Suprapubic skin (tissue), 4 donors: ENCODE measurements at regions not wholly inside any gene's neighbourhood (a gene's known extent, or its start where the extent isn't known, plus 50 kb on each side); places are given as distances from the start of the nearest gene placed in this dataset.

Experiments
- DNase-seq, 2 donors: peaks; one replicate each; pipeline ENCODE4 v3.0.0-alpha.2; 2019; ENCODE audit warnings: low spot score in 2 of 2
- H3K27ac ChIP-seq: fragments of 200-600 bp; sonication (generic); one replicate; pipeline ENCODE4 v1.5.1; 2019
- H3K27me3 ChIP-seq: fragments of 200-600 bp; sonication (generic); one replicate; pipeline ENCODE4 v1.5.1; 2019
- H3K36me3 ChIP-seq: fragments of 200-600 bp; sonication (generic); one replicate; pipeline ENCODE4 v1.5.1; 2019
- H3K4me1 ChIP-seq: fragments of 200-600 bp; sonication (generic); one replicate; pipeline ENCODE4 v1.5.1; 2019
- H3K4me3 ChIP-seq: fragments of 200-600 bp; sonication (generic); one replicate; pipeline ENCODE4 v1.5.1; 2019; ENCODE audit warnings: mild to moderate bottlenecking
- H3K9me3 ChIP-seq: fragments of 200-600 bp; sonication (generic); one replicate; pipeline ENCODE4 v1.5.1; 2019
- EP300 ChIP-seq: sonication (generic); formaldehyde crosslinking; IDR thresholded peaks from one replicate; pipeline ENCODE4 v1.6.1; 2017; ENCODE audit warnings: antibody characterized with exemption
- POLR2A ChIP-seq, 2 donors: fragments of 450-650 bp; IDR thresholded peaks; one replicate each; pipeline ENCODE4 v1.6.1; 2017; ENCODE audit warnings: antibody characterized with exemption in 2 of 2, mild to moderate bottlenecking in 2 of 2, moderate library complexity in 2 of 2
- POLR2AphosphoS5 ChIP-seq, 3 donors: sonication (generic); formaldehyde crosslinking; IDR thresholded peaks; one replicate each; pipeline ENCODE4 v1.6.1; 2017; ENCODE audit warnings: antibody characterized with exemption in 3 of 3
- WGBS: methylation state at CpG from one replicate; pipeline ENCODE4 v1.1.5; 2018; 5-methylcytosine and 5-hydroxymethylcytosine counted together
- TF ChIP-seq, protein P1 (sequence below), 2 donors: fragments of 200-600 bp in 1 of 2; fragments of 450-650 bp in 1 of 2; sonication (generic) in 1 of 2; IDR thresholded peaks; one replicate each; pipeline ENCODE4 v1.5.1; 2016 to 2019; ENCODE audit warnings: antibody characterized with exemption in 2 of 2, mild to moderate bottlenecking in 1 of 2, moderate library complexity in 1 of 2

GRCh38 chr18:42179542-42180121 lies 224.6 kb downstream of the PIK3C3 start:
- TF ChIP-seq POLR2A (IDR thresholded peaks at IDR 0.05) (no peak), EP300 (no peak), POLR2AphosphoS5 (IDR thresholded peaks at IDR 0.05) (no peak)
- TF ChIP-seq, protein P1, sequence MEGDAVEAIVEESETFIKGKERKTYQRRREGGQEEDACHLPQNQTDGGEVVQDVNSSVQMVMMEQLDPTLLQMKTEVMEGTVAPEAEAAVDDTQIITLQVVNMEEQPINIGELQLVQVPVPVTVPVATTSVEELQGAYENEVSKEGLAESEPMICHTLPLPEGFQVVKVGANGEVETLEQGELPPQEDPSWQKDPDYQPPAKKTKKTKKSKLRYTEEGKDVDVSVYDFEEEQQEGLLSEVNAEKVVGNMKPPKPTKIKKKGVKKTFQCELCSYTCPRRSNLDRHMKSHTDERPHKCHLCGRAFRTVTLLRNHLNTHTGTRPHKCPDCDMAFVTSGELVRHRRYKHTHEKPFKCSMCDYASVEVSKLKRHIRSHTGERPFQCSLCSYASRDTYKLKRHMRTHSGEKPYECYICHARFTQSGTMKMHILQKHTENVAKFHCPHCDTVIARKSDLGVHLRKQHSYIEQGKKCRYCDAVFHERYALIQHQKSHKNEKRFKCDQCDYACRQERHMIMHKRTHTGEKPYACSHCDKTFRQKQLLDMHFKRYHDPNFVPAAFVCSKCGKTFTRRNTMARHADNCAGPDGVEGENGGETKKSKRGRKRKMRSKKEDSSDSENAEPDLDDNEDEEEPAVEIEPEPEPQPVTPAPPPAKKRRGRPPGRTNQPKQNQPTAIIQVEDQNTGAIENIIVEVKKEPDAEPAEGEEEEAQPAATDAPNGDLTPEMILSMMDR (IDR thresholded peaks at IDR 0.05), result no peak
- 89% methylated on average over 6 of the region's 6 CpGs for WGBS

DNA sequence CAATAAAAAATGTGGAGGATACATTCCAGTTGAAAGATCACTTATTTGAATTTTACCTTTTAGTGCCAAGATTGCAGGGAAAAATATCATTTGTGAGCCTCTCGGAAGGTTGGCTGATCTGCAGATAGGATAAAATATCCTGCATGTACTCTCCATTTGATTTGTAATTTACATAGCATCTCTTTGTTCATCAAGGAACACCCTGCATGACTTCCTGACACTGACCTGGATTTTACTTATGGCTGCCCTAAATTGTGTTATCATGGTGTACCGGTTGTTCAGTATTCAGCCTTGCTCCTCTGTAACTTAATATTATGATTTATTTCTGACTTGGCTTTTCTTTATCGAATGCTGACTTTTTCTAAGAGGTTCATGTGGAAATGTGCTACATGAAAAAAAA lies 226.4 kb downstream of the PIK3C3 start:
- Histone ChIP-seq H3K4me3 (no peak overlapping the region), H3K36me3 (no peaks in the 10 kb centered on the region), H3K27ac (no peak overlapping the region), H3K4me1 (no peaks in the 10 kb centered on the region), H3K9me3 (no peaks in the 10 kb centered on the region), H3K27me3 (no peaks in the 10 kb centered on the region)
- WGBS, result 40% methylated on average over 3 of the region's 3 CpGs
- DNase-seq, result no peak
- TF ChIP-seq, protein P1 (IDR thresholded peaks at IDR 0.05), result no peak
- TF ChIP-seq EP300, result no peak
- no peak for TF ChIP-seq POLR2AphosphoS5 (IDR thresholded peaks at IDR 0.05)

More at GRCh38 chr18:42179542-42180121, 224.6 kb downstream of the PIK3C3 start:
- H3K9me3 ChIP-seq, result no peaks in the 10 kb centered on the region
- H3K27me3 ChIP-seq, result no peaks in the 10 kb centered on the region
- H3K36me3 ChIP-seq, result no peaks in the 10 kb centered on the region
- no peaks in the 10 kb centered on the region for H3K4me1 ChIP-seq
- H3K27ac ChIP-seq, result no peak overlapping the region
- DNase-seq, result no peak
- no peak overlapping the region for H3K4me3 ChIP-seq

DNA sequence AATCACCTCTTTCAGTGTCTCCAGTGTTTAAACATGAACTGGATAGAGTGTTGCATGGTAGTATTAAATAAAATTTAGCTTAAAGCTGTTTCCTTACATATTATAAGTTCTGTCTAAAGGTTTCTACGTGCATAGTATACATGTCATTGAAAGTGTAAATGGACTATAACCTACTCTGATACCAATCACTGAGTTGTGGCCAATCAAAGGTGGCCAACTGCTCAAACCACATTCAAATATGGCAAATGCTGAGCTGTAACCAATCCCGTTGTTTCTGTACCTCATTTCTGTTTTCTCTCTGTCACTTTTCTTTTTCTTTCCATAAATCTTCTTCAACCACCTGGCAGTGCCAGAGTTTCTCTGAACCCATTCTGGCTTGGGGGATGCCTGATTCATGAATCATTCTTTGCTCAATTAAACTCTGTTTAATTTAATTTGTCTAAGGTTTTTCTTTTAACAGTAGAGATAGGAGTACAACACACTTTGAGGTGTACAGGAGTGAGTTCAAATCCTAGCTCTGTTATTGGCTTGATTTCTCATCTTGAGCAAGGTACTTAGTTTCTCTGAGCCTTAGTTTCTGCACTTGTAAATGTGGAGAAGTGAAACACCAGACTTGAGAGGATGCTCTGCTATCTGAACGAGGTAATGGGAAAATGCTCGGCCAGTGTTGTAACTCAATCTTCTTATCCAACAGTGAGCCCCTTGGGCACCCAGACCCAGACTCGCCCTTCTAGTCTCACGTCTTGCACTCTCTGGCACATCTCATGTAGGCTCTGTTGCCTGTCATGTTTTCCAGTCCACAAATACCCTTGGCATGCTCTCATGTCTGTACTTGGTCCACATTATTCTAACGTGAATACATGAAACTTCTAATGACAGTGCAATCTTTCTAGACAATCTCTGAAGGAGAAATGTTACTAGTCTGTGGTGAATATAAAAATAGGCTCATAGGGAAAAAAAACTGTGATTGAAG lies 228.0 kb downstream of the PIK3C3 start:
- Histone ChIP-seq H3K9me3 (no peaks in the 10 kb centered on the region), H3K4me1 (no peaks in the 10 kb centered on the region), H3K27ac (no peak overlapping the region), H3K36me3 (no peaks in the 10 kb centered on the region), H3K27me3 (no peaks in the 10 kb centered on the region), H3K4me3 (no peak overlapping the region)
- TF ChIP-seq EP300 (no peak), POLR2A (IDR thresholded peaks at IDR 0.05) (no peak)
- DNase-seq, result no peak
- WGBS, result 41% methylated on average over 7 of the region's 7 CpGs

DNA sequence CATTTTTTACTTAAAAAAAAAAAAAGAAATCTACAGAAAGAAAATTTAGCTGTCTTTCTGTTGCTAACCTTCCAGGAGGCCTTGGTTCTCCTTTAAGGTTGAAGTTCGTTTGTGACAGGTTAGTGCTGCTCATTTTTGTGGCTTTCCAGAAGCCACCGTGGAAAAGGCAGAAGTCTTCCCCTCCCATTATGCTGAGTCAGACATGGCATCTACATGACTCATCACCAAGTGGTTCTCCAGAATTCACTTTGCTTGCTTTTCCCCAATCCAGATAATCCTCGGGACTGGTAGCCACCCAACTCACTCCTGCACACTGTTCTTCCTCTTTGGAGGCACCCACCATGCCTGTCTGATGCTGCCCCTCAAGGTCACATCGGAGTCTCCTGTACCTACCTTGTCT lies 228.7 kb downstream of the PIK3C3 start:
- Histone ChIP-seq H3K27me3 (no peaks in the 10 kb centered on the region), H3K27ac (no peak overlapping the region), H3K4me1 (no peaks in the 10 kb centered on the region), H3K36me3 (no peaks in the 10 kb centered on the region), H3K4me3 (no peak overlapping the region), H3K9me3 (no peaks in the 10 kb centered on the region)
- no peak for DNase-seq
- 50% methylated on average over 4 of the region's 4 CpGs for WGBS
- TF ChIP-seq, protein P1 (IDR thresholded peaks at IDR 0.05), result no peak
- TF ChIP-seq EP300 (no peak), POLR2A (IDR thresholded peaks at IDR 0.05) (no peak), POLR2AphosphoS5 (IDR thresholded peaks at IDR 0.05) (no peak)

GRCh38 chr18:42184685-42185477 lies 229.8 kb downstream of the PIK3C3 start:
- H3K36me3 ChIP-seq, result no peaks in the 10 kb centered on the region
- H3K27ac ChIP-seq, result no peak overlapping the region
- no peak overlapping the region for H3K4me3 ChIP-seq
- no peaks in the 10 kb centered on the region for H3K4me1 ChIP-seq
- TF ChIP-seq POLR2A (IDR thresholded peaks at IDR 0.05) (no peak), EP300 (no peak), POLR2AphosphoS5 (IDR thresholded peaks at IDR 0.05) (no peak)
- TF ChIP-seq, protein P1 (IDR thresholded peaks at IDR 0.05), result no peak
- H3K27me3 ChIP-seq, result no peaks in the 10 kb centered on the region
- H3K9me3 ChIP-seq, result no peaks in the 10 kb centered on the region
- DNase-seq, result no peak
- 85% methylated on average over 15 of the region's 15 CpGs for WGBS
